RWPE1 (cell line): ENCODE measurements at regions not wholly inside any gene's neighbourhood (a gene's known extent, or its start where the extent isn't known, plus 50 kb on each side); places are given as distances from the start of the nearest gene placed in this dataset.

Experiments
- CTCF ChIA-PET: fragments of 350-600 bp; sonication (Branson Sonifier 250); formaldehyde crosslinking; extraction: SDS; loops from one replicate; lab custom pipeline; 2021; lab: Yijun Ruan, JAX
- POLR2A ChIA-PET: fragments of 400-600 bp; formaldehyde crosslinking; extraction: SDS; loops from one replicate; lab custom pipeline; 2020; ENCODE audit warnings: antibody characterized with exemption; ENCODE audit not compliant: low non-redundant PET; lab: Yijun Ruan, JAX
- DNase-seq: peaks from one replicate; pipeline ENCODE4 v3.0.0; 2012; ENCODE audit warnings: low spot score
- H3K27ac ChIP-seq: fragments of 450-650 bp; 2 replicates; pipeline ENCODE4 v1.5.1; 2017
- CTCF ChIP-seq: fragments of 450-650 bp; conservative IDR thresholded peaks from 2 replicates; pipeline ENCODE4 v1.5.1; 2017; ENCODE audit warnings: low read depth, mild to moderate bottlenecking

- DNase-seq: no peak
- no peak for TF ChIP-seq CTCF
- ChIA-PET POLR2A (no interaction called here), CTCF (interaction anchor here (0.6 to 0.7 kb wide), 2 partner anchors 11 to 1053 kb away, joined by 3 read pairs; no protein-coding TSS in a partner anchor)
- H3K27ac ChIP-seq: no peak overlapping the region
Measured at GRCh38 chr2:107595285-107595684, 231.4 kb upstream of the RGPD4 start.

DNA sequence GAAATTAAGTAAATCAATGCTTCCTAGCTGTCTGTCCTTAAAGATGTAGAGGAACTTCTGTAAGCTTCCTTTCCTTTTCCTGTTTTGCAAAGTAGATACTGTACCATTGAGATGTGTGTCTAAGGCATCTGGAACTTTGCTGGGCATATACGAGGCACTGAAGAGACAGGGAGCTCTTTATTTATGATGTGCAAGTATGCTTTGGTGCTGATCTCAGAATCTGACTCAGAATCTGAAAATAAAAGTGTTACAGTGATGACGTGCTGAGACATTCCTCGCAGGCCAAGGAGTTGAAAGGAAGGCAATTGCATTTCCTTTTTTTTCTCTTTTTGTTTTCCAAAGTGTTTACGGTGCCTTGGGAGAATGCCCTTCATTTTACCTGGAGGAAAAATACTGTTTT, 230.9 kb upstream of the RGPD4 start:
- H3K27ac ChIP-seq: no peak overlapping the region
- no peak for DNase-seq
- CTCF ChIA-PET: interaction anchor here (0.6 to 0.7 kb wide), 2 partner anchors 11 to 1053 kb away, joined by 3 read pairs; no protein-coding TSS in a partner anchor
- no peak for TF ChIP-seq CTCF
- POLR2A ChIA-PET: no interaction called here

DNA sequence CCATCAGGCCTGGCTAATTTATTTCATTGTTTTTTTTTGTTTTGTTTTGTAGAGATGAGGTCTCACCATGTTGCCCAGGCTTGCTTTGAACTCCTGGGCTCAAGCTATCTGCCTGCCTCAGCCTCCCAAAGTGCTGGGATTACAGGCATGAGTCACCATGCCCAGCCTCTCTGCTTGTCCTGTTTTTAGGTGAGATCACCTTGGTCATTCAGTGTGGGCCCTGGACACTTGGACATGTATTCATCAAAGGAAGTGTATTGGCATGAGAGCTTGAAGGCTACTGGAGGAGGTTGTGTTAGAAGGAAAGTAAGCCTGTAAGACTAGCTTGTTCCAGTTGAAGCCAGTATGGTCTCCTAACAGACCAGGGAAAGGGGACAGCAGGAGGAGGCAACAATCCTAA, 229.2 kb upstream of the RGPD4 start:
- no peak for TF ChIP-seq CTCF
- no peak overlapping the region for H3K27ac ChIP-seq
- CTCF ChIA-PET: no interaction called here
- no peak for DNase-seq
- POLR2A ChIA-PET: no interaction called here

DNA sequence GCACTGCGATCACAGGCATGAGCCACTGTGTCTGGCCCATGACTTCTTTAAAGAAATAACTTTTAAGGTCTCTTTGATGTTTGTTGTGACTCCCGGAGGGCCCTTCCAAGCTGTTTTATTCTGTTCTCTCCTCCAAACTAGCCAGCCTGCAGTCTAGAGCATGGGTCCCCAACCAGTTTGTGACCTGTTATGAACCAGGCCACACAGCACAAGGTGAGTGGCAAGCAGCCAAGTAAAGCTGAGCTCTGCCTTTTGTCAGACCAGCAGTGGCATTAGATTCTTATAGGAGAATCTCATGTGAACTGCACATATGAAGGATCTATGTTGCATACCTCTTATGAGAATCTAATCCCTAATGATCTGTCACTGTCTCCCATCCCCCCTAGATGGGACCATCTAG, 223.9 kb upstream of the RGPD4 start:
- no peak for TF ChIP-seq CTCF
- no peak for DNase-seq
- POLR2A ChIA-PET: no interaction called here
- no peak overlapping the region for H3K27ac ChIP-seq
- CTCF ChIA-PET: interaction anchor here (0.6 kb wide), 2 partner anchors 315 to 1379 kb away, joined by 3 read pairs; no protein-coding TSS in a partner anchor

DNA sequence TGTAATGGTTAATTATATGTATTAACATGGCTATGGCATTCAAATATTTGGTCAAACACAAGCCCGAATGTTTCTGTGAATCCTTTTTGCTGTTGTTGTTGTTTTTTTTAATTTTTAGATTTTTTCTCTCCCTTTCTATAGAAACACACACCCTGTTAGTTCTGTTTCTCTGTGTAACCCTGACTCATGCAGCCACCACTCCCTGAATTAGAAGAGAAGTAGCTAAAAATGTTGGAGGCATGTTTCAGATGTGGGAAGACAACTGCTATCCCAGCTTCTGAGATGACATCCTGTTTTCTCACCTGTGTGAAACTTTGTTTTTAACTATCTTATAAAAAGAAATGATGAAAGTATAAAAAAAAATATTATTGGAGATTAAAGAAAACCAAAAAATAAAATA, 219.6 kb upstream of the RGPD4 start:
- CTCF ChIA-PET: no interaction called here
- POLR2A ChIA-PET: no interaction called here
- DNase-seq: no peak
- no peak overlapping the region for H3K27ac ChIP-seq
- TF ChIP-seq CTCF: no peak

DNA sequence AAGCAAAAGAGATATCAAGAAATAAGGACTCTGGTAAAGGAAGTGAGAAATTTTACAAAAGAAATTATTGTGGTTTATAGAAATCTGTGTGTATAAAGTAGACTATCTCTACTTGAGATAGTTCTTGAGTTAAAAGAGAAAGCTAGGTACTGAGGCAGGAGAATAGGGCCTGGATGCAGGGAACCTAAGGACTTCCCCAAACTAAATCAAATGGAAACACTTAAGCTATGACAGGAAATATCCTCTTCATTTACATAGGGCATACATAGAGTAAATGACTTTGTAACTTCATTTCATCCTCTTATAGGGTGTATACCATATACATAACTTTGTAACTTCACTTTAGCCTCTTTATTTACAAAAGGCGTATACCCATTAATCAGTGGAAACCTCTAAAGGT, 219.2 kb upstream of the RGPD4 start:
- H3K27ac ChIP-seq: no peak overlapping the region
- ChIA-PET CTCF (no interaction called here), POLR2A (no interaction called here)
- DNase-seq: no peak
- TF ChIP-seq CTCF: no peak
